Left ventricle myocardium inferior (tissue), 1 donor: ENCODE measurements at regions not wholly inside any gene's neighbourhood (a gene's known extent, or its start where the extent isn't known, plus 50 kb on each side); places are given as distances from the start of the nearest gene placed in this dataset.

ENCODE experiments used
- DNase-seq: peaks from one replicate; pipeline ENCODE4 v3.0.0-alpha.2; 2020
- H3K27ac ChIP-seq: fragments of 200-600 bp; replicated peaks from 2 replicates; pipeline ENCODE4 v1.8.0; 2021
- H3K27me3 ChIP-seq: fragments of 200-600 bp; 2 replicates; pipeline ENCODE4 v1.8.0; 2021; ENCODE audit warnings: low read depth
- H3K36me3 ChIP-seq: fragments of 200-600 bp; 2 replicates; pipeline ENCODE4 v1.8.0; 2021
- H3K4me1 ChIP-seq: fragments of 200-600 bp; 2 replicates; pipeline ENCODE4 v1.8.0; 2021
- H3K4me3 ChIP-seq: fragments of 200-600 bp; 2 replicates; pipeline ENCODE4 v1.8.0; 2021; ENCODE audit warnings: mild to moderate bottlenecking, moderate library complexity
- H3K9me3 ChIP-seq: fragments of 200-600 bp; replicated peaks from 2 replicates; pipeline ENCODE4 v1.8.0; 2021
- intact Hi-C: fragments of 100-400 bp; cut with micrococcal nuclease; formaldehyde crosslinking; loops from one replicate; pipeline ENCODE4 v1.11.0; 2022
- TF ChIP-seq, protein P1 (sequence below): fragments of 200-600 bp; IDR thresholded peaks from 2 replicates; pipeline ENCODE4 v1.8.0; 2021; ENCODE audit warnings: antibody characterized with exemption, mild to moderate bottlenecking, borderline replicate concordance
- donor health status: DM: no; HTN: yes; CAD: no; lungs with severe emphysema.

DNA sequence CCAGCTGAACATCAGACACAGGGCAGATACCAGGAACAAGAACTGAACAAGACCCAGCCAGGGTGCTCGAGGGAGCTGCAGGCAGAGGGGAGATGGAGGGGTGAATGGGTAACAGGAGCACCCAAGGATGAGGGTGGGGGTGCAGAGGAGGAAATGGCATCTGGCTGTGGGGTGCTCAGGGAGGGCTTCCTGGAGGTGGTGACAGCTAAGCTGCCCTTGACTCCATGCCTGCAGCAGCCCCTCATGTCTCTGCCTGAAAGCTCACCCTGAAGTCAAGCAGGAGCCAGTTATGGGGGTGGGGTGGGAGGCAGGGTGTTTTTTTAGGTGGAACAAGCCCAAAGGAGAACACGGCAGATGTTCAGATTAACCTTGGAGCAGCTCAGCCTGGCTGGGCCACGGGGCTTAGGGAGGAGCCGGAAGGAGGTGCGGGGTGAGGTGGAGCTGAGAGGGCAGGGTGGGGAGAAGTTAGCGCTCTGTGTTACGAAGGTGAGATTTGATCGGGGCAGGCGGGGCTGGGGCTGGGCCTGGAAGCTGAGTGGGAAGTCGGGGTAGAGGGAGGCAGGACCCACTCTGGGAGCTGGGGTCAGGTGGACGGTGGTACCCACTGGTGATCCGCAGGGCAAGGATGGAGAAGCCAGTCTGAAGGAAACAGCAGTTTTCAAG lies 143.0 kb downstream of the ENGASE start:
- H3K4me1 ChIP-seq = no peaks in the 10 kb centered on the region
- H3K9me3 ChIP-seq = no peaks in the 10 kb centered on the region
- no peak for DNase-seq
- no peak overlapping the region for H3K27ac ChIP-seq
- TF ChIP-seq, protein P1, sequence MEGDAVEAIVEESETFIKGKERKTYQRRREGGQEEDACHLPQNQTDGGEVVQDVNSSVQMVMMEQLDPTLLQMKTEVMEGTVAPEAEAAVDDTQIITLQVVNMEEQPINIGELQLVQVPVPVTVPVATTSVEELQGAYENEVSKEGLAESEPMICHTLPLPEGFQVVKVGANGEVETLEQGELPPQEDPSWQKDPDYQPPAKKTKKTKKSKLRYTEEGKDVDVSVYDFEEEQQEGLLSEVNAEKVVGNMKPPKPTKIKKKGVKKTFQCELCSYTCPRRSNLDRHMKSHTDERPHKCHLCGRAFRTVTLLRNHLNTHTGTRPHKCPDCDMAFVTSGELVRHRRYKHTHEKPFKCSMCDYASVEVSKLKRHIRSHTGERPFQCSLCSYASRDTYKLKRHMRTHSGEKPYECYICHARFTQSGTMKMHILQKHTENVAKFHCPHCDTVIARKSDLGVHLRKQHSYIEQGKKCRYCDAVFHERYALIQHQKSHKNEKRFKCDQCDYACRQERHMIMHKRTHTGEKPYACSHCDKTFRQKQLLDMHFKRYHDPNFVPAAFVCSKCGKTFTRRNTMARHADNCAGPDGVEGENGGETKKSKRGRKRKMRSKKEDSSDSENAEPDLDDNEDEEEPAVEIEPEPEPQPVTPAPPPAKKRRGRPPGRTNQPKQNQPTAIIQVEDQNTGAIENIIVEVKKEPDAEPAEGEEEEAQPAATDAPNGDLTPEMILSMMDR = no peak
- intact Hi-C loops = no loop called here
- H3K4me3 ChIP-seq = no peak overlapping the region
- peaks cover 100% of the 10 kb centered on the region for H3K27me3 ChIP-seq
- no peaks in the 10 kb centered on the region for H3K36me3 ChIP-seq

GRCh38 chr17:79216826-79217225 lies 142.2 kb downstream of the ENGASE start:
- H3K4me1 ChIP-seq = no peaks in the 10 kb centered on the region
- TF ChIP-seq, protein P1 = no peak
- H3K4me3 ChIP-seq = no peak overlapping the region
- H3K27me3 ChIP-seq = peaks cover 100% of the 10 kb centered on the region
- no peaks in the 10 kb centered on the region for H3K36me3 ChIP-seq
- no peak for DNase-seq
- no peak overlapping the region for H3K27ac ChIP-seq
- no peaks in the 10 kb centered on the region for H3K9me3 ChIP-seq
- intact Hi-C loops = no loop called here

GRCh38 chr17:79216391-79216790 lies 141.8 kb downstream of the ENGASE start:
- no peak overlapping the region for H3K4me3 ChIP-seq
- no peak overlapping the region for H3K27ac ChIP-seq
- intact Hi-C loops = no loop called here
- no peaks in the 10 kb centered on the region for H3K9me3 ChIP-seq
- H3K27me3 ChIP-seq = peaks cover 100% of the 10 kb centered on the region
- no peaks in the 10 kb centered on the region for H3K36me3 ChIP-seq
- H3K4me1 ChIP-seq = no peaks in the 10 kb centered on the region
- TF ChIP-seq, protein P1 = no peak
- DNase-seq = no peak

DNA sequence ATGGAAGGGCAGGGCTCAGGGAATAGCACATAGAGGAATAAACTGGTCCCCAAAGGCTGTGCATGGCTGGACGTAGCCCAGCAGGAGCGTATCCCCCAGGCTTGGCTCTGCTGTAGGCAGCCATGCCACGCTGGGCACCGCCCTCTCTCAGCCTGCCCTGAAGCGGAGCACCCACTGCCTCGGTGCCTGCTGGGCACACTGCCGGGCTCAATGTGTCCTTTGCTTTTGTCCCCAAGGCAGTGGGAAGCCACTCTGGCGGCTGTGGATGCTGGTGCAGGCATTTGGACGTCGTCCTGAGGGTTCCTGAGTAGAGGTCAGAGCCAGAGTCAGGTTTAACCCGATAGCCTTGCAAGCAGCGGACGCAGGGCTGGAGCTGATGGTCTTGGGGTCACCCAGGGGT lies 141.0 kb downstream of the ENGASE start:
- H3K4me3 ChIP-seq = no peak overlapping the region
- intact Hi-C loops = no loop called here
- no peaks in the 10 kb centered on the region for H3K9me3 ChIP-seq
- H3K4me1 ChIP-seq = no peaks in the 10 kb centered on the region
- TF ChIP-seq, protein P1 = no peak
- H3K36me3 ChIP-seq = no peaks in the 10 kb centered on the region
- no peak overlapping the region for H3K27ac ChIP-seq
- H3K27me3 ChIP-seq = peaks cover 100% of the 10 kb centered on the region
- no peak for DNase-seq

DNA sequence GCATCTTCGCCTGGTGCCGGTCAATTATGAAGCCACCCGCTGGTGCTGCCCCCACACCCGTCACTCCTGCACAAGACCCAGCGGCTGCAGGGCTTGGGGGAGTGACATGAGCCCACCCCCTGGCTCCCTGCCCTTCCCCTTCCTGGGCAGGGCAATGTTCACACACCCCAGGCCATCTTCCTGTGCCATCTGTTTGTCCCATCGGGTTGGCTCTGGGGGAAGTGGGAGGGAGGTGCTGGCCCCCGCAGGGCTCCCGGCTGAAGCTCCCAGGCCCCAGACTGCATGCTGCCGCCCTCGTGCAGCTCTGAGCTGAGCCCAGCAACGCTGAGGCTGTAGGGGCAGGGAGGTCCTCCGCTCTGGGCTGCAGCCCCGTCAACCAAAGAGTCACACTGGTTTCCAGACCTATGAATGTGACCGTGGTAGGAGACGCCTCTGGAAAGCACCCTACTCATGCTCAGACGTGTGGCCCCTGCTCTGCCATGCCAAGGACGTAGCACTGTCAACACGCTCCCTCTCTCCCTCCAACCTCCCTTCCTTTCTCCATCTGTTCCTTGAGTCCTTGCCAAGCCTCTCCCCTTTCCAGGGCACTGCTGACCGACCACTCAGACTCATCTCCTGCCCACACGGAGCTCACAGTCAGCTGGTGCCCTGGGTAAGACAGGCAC lies 140.4 kb downstream of the ENGASE start:
- TF ChIP-seq, protein P1 = no peak
- H3K27me3 ChIP-seq = peaks cover 100% of the 10 kb centered on the region
- H3K4me1 ChIP-seq = no peaks in the 10 kb centered on the region
- intact Hi-C loops = no loop called here
- DNase-seq = no peak
- H3K4me3 ChIP-seq = no peak overlapping the region
- no peaks in the 10 kb centered on the region for H3K9me3 ChIP-seq
- no peak overlapping the region for H3K27ac ChIP-seq
- no peaks in the 10 kb centered on the region for H3K36me3 ChIP-seq
